Kidney (tissue), 13 donors: ENCODE measurements at regions not wholly inside any gene's neighbourhood (a gene's known extent, or its start where the extent isn't known, plus 50 kb on each side); places are given as distances from the start of the nearest gene placed in this dataset.

Experiments used
- DNase-seq, 5 donors: peaks; one replicate each; pipeline ENCODE4 v3.0.0-alpha.2; 2013 to 2020
- FAIRE-seq: peaks from 2 replicates; lab custom pipeline; 2012; peaks lifted over from hg19 to GRCh38; lab: Jason Lieb, UNC
- H3K27ac ChIP-seq, 2 donors: one replicate each; pipeline ENCODE4 v1.7.0; 2013; ENCODE audit warnings: low read depth in 2 of 2, low read length in 2 of 2, inconsistent platforms in 1 of 2
- H3K27me3 ChIP-seq: one replicate; pipeline ENCODE4 v1.7.1; 2013; ENCODE audit warnings: low read length, inconsistent platforms; ENCODE audit not compliant: control insufficient read depth, insufficient read depth
- H3K36me3 ChIP-seq, 3 donors: one replicate each; pipeline versions ENCODE4 v1.7.0 to v1.7.1; 2013; ENCODE audit warnings: low read length in 3 of 3, control low read depth in 1 of 3, inconsistent platforms in 1 of 3; ENCODE audit not compliant: insufficient read depth in 3 of 3, control insufficient read depth in 2 of 3
- H3K4me1 ChIP-seq, 3 donors: one replicate each; pipeline versions ENCODE4 v1.7.0 to v1.7.1; 2013; ENCODE audit warnings: low read length in 3 of 3, inconsistent platforms in 1 of 3, low read depth in 1 of 3; ENCODE audit not compliant: control insufficient read depth in 2 of 3, insufficient read depth in 2 of 3
- H3K4me3 ChIP-seq, 3 donors: one replicate each; pipeline versions ENCODE4 v1.7.0 to v1.8.1; 2013; ENCODE audit warnings: low read length in 3 of 3, control low read depth in 1 of 3, inconsistent platforms in 1 of 3
- H3K9ac ChIP-seq, 3 donors: one replicate each; pipeline versions ENCODE4 v1.7.0 to v1.7.1; 2013; ENCODE audit warnings: low read length in 3 of 3, control low read depth in 1 of 3, inconsistent platforms in 1 of 3
- H3K9me3 ChIP-seq, 3 donors: one replicate each; pipeline versions ENCODE4 v1.7.0 to v1.7.1; 2013; ENCODE audit warnings: low read length in 3 of 3, control low read depth in 1 of 3, inconsistent platforms in 1 of 3; ENCODE audit not compliant: control insufficient read depth in 2 of 3, insufficient read depth in 1 of 3
- intact Hi-C: fragments of 100-400 bp; cut with DNase I; formaldehyde crosslinking; loops from one replicate; pipeline ENCODE4 v1.11.1; 2022
- TF ChIP-seq, protein P1 (sequence below): IDR thresholded peaks from 3 replicates; pipeline ENCODE4 v1.5.1; 2012; ENCODE audit warnings: mild to moderate bottlenecking, moderate library complexity, borderline replicate concordance; ENCODE audit not compliant: insufficient read depth; ENCODE audit errors: extremely low read depth
- donor health status: control.
- donor health status: control.
- donor health status: control.
- donor health status: control.
- donor health status: control.
- donor health status: DM: yes; HTN: yes; CAD: no.
- donor health status: Normal renal cell carcinoma (clear cell type).

DNA sequence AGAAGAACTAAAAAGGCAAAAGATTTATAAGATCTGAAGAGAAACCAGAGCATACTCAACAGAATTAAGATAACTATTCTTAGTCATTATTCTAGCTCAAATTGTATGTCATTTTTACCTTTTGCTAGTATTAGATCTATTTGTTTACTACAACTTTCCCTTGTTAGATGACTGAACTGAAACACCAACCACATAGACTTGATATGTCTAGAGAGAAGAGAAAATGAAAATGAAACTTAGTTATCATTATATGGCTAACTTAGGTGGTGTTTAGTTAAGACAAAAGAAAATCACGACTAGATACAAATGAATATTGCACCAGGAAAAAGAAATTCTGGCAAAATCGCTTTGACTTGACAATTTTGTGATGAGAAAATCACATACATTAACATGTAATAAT is 690.8 kb downstream of the PCDH18 start:
- DNase-seq, result no peak
- Histone ChIP-seq H3K36me3 (no peaks in the 10 kb centered on the region), H3K4me3 (no peak overlapping the region), H3K27ac (no peak overlapping the region), H3K9ac (no peak overlapping the region), H3K9me3 (no peaks in the 10 kb centered on the region), H3K4me1 (no peaks in the 10 kb centered on the region), H3K27me3 (no peaks in the 10 kb centered on the region)
- TF ChIP-seq, protein P1, sequence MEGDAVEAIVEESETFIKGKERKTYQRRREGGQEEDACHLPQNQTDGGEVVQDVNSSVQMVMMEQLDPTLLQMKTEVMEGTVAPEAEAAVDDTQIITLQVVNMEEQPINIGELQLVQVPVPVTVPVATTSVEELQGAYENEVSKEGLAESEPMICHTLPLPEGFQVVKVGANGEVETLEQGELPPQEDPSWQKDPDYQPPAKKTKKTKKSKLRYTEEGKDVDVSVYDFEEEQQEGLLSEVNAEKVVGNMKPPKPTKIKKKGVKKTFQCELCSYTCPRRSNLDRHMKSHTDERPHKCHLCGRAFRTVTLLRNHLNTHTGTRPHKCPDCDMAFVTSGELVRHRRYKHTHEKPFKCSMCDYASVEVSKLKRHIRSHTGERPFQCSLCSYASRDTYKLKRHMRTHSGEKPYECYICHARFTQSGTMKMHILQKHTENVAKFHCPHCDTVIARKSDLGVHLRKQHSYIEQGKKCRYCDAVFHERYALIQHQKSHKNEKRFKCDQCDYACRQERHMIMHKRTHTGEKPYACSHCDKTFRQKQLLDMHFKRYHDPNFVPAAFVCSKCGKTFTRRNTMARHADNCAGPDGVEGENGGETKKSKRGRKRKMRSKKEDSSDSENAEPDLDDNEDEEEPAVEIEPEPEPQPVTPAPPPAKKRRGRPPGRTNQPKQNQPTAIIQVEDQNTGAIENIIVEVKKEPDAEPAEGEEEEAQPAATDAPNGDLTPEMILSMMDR, result no peak
- intact Hi-C loops, result no loop called here
- no peak for FAIRE-seq

DNA sequence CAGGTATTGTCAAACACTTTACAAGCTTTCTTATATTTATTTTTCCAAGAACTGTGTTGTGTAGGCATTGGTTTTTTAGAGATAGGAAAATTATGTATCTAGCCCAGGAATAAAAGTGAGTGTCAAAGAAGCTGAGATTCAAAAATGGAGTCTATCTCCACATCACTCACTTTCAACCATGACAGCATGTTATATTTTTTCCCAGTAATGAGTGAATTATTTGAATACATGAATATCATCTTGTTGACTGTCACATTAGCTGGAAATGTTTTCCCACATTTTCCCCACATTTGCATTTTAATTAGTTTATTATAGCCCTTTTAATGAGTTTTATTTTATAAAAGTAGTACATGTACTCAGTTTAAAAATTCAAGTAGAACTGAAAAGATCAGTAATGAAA is 693.7 kb downstream of the PCDH18 start:
- DNase-seq (no peak), FAIRE-seq (no peak)
- H3K9ac ChIP-seq, result no peak overlapping the region
- H3K4me3 ChIP-seq, result no peak overlapping the region
- H3K36me3 ChIP-seq, result no peaks in the 10 kb centered on the region
- no peaks in the 10 kb centered on the region for H3K4me1 ChIP-seq
- intact Hi-C loops, result no loop called here
- TF ChIP-seq, protein P1, result no peak
- H3K9me3 ChIP-seq, result no peaks in the 10 kb centered on the region
- H3K27ac ChIP-seq, result no peak overlapping the region
- H3K27me3 ChIP-seq, result no peaks in the 10 kb centered on the region

DNA sequence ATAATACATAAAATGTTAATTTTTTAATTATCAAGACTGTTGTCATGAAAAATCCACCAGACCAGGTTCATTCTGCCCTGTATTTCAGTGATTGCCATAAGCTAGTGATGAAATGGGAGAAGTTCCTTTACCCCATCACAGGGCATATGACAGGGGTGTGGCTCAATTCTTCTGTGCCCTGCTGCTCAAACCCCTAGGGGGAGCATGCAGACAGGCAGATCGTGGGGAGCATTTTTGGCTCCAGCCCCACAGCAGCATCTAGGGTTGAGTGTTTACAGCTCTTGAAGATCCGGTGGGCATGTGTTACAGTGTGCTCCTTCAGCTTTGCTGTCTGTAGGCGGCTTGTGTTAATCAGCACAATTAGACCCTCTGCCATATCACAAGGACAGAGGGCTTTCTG is 700.7 kb downstream of the PCDH18 start:
- no peaks in the 10 kb centered on the region for H3K36me3 ChIP-seq
- no peaks in the 10 kb centered on the region for H3K27me3 ChIP-seq
- FAIRE-seq (no peak), DNase-seq (no peak)
- intact Hi-C loops, result no loop called here
- no peaks in the 10 kb centered on the region for H3K9me3 ChIP-seq
- no peaks in the 10 kb centered on the region for H3K4me1 ChIP-seq
- no peak overlapping the region for H3K27ac ChIP-seq
- H3K9ac ChIP-seq, result no peak overlapping the region
- no peak overlapping the region for H3K4me3 ChIP-seq
- TF ChIP-seq, protein P1, result no peak

DNA sequence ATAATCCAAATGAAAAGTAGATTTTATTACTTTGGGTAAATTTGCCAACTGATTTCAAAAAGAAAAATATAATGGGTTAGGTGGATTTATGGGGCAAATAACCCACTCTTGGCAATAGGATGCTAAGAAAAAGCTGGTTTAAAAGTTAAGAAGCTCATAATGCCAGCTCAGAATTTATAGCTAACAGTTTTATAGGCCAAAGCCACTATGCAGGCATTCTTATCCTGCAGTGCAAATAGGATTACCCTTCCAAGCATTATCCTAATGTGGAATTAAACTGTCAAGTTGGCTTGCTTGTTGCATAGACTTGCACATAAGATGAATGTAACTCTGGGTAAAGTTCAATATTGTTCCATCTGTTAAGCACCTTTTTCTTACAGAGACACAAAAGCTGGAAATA is 703.0 kb downstream of the PCDH18 start:
- DNase-seq, result peak in 1 of 5 donors; percentile 4
- H3K27ac ChIP-seq, result no peak overlapping the region
- H3K9me3 ChIP-seq, result no peaks in the 10 kb centered on the region
- no peaks in the 10 kb centered on the region for H3K36me3 ChIP-seq
- intact Hi-C loops, result no loop called here
- no peak for FAIRE-seq
- H3K4me1 ChIP-seq, result no peaks in the 10 kb centered on the region
- H3K9ac ChIP-seq, result no peak overlapping the region
- no peak overlapping the region for H3K4me3 ChIP-seq
- no peaks in the 10 kb centered on the region for H3K27me3 ChIP-seq
- TF ChIP-seq, protein P1, result no peak
